HL-60 (cell line): ENCODE measurements at regions not wholly inside any gene's neighbourhood (a gene's known extent, or its start where the extent isn't known, plus 50 kb on each side); places are given as distances from the start of the nearest gene placed in this dataset.

Experiments
- DNase-seq, 2 experiments: peaks; one replicate each; pipeline ENCODE4 v3.0.0-alpha.2; 2010 to 2020; ENCODE audit warnings: low read depth in 1 of 2, low spot score in 1 of 2
- H3K27ac ChIP-seq: fragments of 250-450 bp; sonication (Bioruptor Pico); replicated peaks from 2 replicates; pipeline ENCODE4 v1.5.1; 2020; ENCODE audit warnings: mild to moderate bottlenecking, moderate library complexity
- H3K27me3 ChIP-seq: fragments of 250-450 bp; sonication (Bioruptor Pico); 2 replicates; pipeline ENCODE4 v1.5.1; 2021; ENCODE audit warnings: mild to moderate bottlenecking, moderate library complexity; ENCODE audit not compliant: insufficient read depth, poor library complexity, severe bottlenecking
- H3K4me3 ChIP-seq: replicated peaks from 2 replicates; pipeline ENCODE4 v1.5.1; 2011; ENCODE audit warnings: mild to moderate bottlenecking, control low read depth, low read length; ENCODE audit not compliant: insufficient read depth
- CTCF ChIP-seq: IDR thresholded peaks from one replicate; pipeline ENCODE4 v1.5.1; 2011; ENCODE audit warnings: low read length, control low read depth, inconsistent platforms; ENCODE audit not compliant: insufficient read depth
- GABPA ChIP-seq: IDR thresholded peaks from 2 replicates; pipeline ENCODE4 v1.6.1; 2012; ENCODE audit warnings: low read depth
- POLR2AphosphoS5 ChIP-seq: IDR thresholded peaks from 2 replicates; pipeline ENCODE4 v1.6.1; 2012; ENCODE audit warnings: low read depth
- REST ChIP-seq: IDR thresholded peaks from 2 replicates; pipeline ENCODE4 v1.6.1; 2012; ENCODE audit warnings: low read depth; ENCODE audit not compliant: insufficient replicate concordance
- SPI1 ChIP-seq: IDR thresholded peaks from 2 replicates; pipeline ENCODE4 v1.6.1; 2012; ENCODE audit warnings: low read depth, mild to moderate bottlenecking, borderline replicate concordance

- Histone ChIP-seq H3K4me3 (no peak overlapping the region), H3K27ac (no peak overlapping the region), H3K27me3 (no peaks in the 10 kb centered on the region)
- no peak for DNase-seq
- TF ChIP-seq CTCF = no peak
- TF ChIP-seq REST = no peak
- no peak for TF ChIP-seq GABPA
- no peak for TF ChIP-seq SPI1
- no peak for TF ChIP-seq POLR2AphosphoS5
Observed at GRCh38 chr18:71293322-71293721, 1004.5 kb downstream of the SOCS6 start.

GRCh38 chr18:71287268-71287667 lies 998.4 kb downstream of the SOCS6 start:
- no peak overlapping the region for H3K4me3 ChIP-seq
- TF ChIP-seq POLR2AphosphoS5 (no peak), SPI1 (no peak), REST (no peak), CTCF (no peak), GABPA (no peak)
- H3K27ac ChIP-seq = no peak overlapping the region
- no peaks in the 10 kb centered on the region for H3K27me3 ChIP-seq
- no peak for DNase-seq

GRCh38 chr18:71252351-71252865 lies 963.6 kb downstream of the SOCS6 start:
- no peak overlapping the region for H3K4me3 ChIP-seq
- DNase-seq = no peak
- no peaks in the 10 kb centered on the region for H3K27me3 ChIP-seq
- no peak overlapping the region for H3K27ac ChIP-seq
- TF ChIP-seq GABPA (no peak), SPI1 (peak; percentile 19; the same call in 1 of the 2 replicates)

GRCh38 chr18:71250191-71250590 lies 961.3 kb downstream of the SOCS6 start:
- no peak for DNase-seq
- Histone ChIP-seq H3K27me3 (no peaks in the 10 kb centered on the region), H3K27ac (no peak overlapping the region), H3K4me3 (no peak overlapping the region)
- TF ChIP-seq GABPA (no peak), REST (no peak), SPI1 (no peak), CTCF (no peak), POLR2AphosphoS5 (no peak)
